Gastroesophageal sphincter (tissue), 3 donors: ENCODE measurements at regions not wholly inside any gene's neighbourhood (a gene's known extent, or its start where the extent isn't known, plus 50 kb on each side); places are given as distances from the start of the nearest gene placed in this dataset.

Experiments used
- POLR2AphosphoS5 ChIP-seq: sonication (generic); formaldehyde crosslinking; IDR thresholded peaks from one replicate; pipeline ENCODE4 v1.6.1; 2017; ENCODE audit warnings: antibody characterized with exemption
- TF ChIP-seq, protein P1 (sequence below), 4 experiments: fragments of 200-600 bp in 2 of 4; fragments of 450-650 bp in 2 of 4; sonication (generic) in 1 of 4; IDR thresholded peaks; one replicate each; pipeline ENCODE4 v1.5.1; 2017 to 2019; ENCODE audit warnings: antibody characterized with exemption in 4 of 4, mild to moderate bottlenecking in 2 of 4, moderate library complexity in 2 of 4

DNA sequence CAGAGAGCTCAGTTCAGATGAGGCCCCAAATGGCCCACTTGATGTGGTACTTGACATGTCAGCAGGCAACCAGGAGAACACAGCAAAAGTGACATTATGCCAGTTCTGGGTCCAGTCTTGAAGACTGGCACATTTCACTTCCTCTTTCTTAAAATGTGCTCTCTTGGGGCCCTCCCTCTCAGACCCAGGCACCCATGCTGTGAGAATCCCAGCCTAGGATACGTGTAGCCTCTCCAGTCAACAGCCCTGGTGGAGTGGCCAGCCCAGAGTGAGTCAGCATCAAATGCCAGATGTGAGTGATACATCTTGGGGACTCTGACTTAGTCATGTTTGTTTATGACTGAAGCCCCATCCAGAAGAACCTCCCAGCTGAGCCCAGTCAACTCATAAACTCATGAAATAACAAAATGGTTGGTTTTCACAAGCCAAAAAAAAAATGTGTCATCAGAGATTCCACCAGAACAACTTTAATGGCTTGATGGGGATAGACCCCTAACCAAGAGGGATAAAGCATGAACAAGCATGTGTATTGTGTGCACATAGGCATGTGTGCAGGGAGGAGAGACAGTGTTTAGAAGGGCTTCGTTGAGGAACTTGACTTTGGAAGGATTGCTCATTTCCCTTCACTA is 82.5 kb upstream of the TNRC6C start:
- TF ChIP-seq, protein P1, sequence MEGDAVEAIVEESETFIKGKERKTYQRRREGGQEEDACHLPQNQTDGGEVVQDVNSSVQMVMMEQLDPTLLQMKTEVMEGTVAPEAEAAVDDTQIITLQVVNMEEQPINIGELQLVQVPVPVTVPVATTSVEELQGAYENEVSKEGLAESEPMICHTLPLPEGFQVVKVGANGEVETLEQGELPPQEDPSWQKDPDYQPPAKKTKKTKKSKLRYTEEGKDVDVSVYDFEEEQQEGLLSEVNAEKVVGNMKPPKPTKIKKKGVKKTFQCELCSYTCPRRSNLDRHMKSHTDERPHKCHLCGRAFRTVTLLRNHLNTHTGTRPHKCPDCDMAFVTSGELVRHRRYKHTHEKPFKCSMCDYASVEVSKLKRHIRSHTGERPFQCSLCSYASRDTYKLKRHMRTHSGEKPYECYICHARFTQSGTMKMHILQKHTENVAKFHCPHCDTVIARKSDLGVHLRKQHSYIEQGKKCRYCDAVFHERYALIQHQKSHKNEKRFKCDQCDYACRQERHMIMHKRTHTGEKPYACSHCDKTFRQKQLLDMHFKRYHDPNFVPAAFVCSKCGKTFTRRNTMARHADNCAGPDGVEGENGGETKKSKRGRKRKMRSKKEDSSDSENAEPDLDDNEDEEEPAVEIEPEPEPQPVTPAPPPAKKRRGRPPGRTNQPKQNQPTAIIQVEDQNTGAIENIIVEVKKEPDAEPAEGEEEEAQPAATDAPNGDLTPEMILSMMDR (IDR thresholded peaks at IDR 0.05), result no peak
- TF ChIP-seq POLR2AphosphoS5, result no peak
